ENCODE measurements at regions not wholly inside any gene's neighbourhood (a gene's known extent, or its start where the extent isn't known, plus 50 kb on each side); places are given as distances from the start of the nearest gene placed in this dataset.

DNA sequence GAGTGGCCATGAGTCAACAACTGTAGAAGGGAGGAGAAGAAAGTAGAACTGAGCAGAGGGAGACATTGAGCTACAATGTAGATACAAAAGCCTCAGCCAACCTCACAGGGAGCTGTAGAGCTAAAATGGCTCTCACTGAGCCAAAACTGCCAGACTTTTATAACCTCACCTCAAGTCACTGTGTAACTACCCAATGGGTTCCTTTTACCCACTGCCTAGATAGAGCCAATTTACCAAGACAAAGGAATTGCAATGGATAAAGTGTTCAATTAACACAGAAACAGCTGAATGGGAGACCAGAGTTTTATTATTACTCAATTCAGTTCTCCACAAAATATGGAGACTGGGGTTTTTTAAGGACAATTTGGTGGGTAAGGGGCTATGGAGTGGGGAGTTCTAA lies 938.9 kb upstream of the GRIA3 start:
- Mint-ChIP-seq H3K27ac (no peak overlapping the region), H3K4me3 (no peak overlapping the region), H3K9me3 (no peaks in the 10 kb centered on the region), H3K27me3 (ENCODE audit: insufficient read depth) (no peaks in the 10 kb centered on the region), H3K36me3 (ENCODE audit: low read depth) (no peaks in the 10 kb centered on the region), H3K4me1 (ENCODE audit: low read depth) (no peaks in the 10 kb centered on the region)
- TF ChIP-seq, protein P1, sequence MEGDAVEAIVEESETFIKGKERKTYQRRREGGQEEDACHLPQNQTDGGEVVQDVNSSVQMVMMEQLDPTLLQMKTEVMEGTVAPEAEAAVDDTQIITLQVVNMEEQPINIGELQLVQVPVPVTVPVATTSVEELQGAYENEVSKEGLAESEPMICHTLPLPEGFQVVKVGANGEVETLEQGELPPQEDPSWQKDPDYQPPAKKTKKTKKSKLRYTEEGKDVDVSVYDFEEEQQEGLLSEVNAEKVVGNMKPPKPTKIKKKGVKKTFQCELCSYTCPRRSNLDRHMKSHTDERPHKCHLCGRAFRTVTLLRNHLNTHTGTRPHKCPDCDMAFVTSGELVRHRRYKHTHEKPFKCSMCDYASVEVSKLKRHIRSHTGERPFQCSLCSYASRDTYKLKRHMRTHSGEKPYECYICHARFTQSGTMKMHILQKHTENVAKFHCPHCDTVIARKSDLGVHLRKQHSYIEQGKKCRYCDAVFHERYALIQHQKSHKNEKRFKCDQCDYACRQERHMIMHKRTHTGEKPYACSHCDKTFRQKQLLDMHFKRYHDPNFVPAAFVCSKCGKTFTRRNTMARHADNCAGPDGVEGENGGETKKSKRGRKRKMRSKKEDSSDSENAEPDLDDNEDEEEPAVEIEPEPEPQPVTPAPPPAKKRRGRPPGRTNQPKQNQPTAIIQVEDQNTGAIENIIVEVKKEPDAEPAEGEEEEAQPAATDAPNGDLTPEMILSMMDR (IDR thresholded peaks at IDR 0.05): no peak
- no peak for DNase-seq

DNA sequence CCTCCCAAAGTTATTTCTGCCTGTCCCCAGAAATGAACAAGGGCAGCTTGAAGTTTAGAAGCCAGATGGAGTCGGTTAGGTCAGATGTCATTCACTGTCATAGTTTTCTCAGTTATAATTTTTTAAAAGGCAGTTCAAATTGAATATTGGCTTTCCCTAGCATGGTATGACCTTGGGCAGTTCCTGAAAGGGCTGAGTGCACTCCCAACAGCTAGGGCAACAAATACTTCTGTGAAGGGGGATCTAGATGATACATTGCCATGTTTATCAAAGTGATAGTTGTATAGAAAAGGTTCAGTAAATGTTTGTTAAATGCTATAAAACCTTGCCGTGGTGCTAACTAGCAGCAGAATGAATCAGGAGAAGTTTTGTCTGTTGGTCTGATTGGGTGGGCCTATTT lies 938.1 kb upstream of the GRIA3 start:
- TF ChIP-seq, protein P1 (IDR thresholded peaks at IDR 0.05): no peak
- DNase-seq: no peak
- Mint-ChIP-seq H3K9me3 (no peaks in the 10 kb centered on the region), H3K4me3 (no peak overlapping the region), H3K27me3 (ENCODE audit: insufficient read depth) (no peaks in the 10 kb centered on the region), H3K27ac (no peak overlapping the region), H3K36me3 (ENCODE audit: low read depth) (no peaks in the 10 kb centered on the region), H3K4me1 (ENCODE audit: low read depth) (no peaks in the 10 kb centered on the region)

DNA sequence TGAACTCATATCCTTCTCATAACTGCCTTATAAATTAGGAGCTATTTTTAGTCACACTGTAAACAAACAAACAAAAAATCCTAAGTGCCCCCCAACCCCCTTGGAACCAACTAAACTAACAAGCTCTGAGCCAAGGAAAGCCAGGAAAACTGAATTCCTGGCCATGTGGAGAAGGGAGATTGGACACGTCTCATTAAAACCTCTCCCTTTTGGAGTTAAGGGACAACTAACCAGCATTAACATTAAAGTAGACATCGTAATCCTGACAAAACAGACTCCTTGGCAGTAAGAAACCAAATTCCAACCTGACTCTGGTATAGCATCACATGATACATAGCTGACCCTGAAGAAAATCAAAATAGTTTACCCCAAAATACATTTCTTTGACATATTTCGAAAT lies 937.1 kb upstream of the GRIA3 start:
- Mint-ChIP-seq H3K27ac (no peak overlapping the region), H3K4me1 (ENCODE audit: low read depth) (no peaks in the 10 kb centered on the region), H3K9me3 (no peaks in the 10 kb centered on the region), H3K27me3 (ENCODE audit: insufficient read depth) (no peaks in the 10 kb centered on the region), H3K4me3 (no peak overlapping the region), H3K36me3 (ENCODE audit: low read depth) (no peaks in the 10 kb centered on the region)
- TF ChIP-seq, protein P1 (IDR thresholded peaks at IDR 0.05): no peak
- no peak for DNase-seq

DNA sequence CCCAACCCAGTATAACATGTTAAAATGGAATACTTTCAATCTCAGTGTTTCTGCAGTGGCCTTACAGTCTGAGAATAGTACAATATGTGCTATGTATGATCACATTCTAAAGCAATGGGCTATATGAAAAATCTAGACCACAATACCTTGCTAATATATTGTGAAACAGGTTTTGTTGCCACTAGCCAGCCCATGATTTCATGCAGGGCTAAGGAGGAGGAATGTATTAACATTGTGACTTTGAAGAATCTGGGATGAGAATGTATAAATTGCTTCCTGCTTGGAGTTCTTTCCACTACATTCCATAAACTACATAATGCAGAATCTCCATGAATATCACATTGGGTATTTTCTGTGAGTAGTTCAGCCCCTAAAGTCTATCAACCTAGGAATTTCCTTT lies 935.4 kb upstream of the GRIA3 start:
- no peaks in the 10 kb centered on the region for H3K27me3 Mint-ChIP-seq (ENCODE audit: insufficient read depth)
- no peak for DNase-seq
- no peaks in the 10 kb centered on the region for H3K4me1 Mint-ChIP-seq (ENCODE audit: low read depth)
- H3K27ac Mint-ChIP-seq: no peak overlapping the region
- H3K4me3 Mint-ChIP-seq: no peak overlapping the region
- TF ChIP-seq, protein P1 (IDR thresholded peaks at IDR 0.05): no peak
- no peaks in the 10 kb centered on the region for H3K9me3 Mint-ChIP-seq
- no peaks in the 10 kb centered on the region for H3K36me3 Mint-ChIP-seq (ENCODE audit: low read depth)

DNA sequence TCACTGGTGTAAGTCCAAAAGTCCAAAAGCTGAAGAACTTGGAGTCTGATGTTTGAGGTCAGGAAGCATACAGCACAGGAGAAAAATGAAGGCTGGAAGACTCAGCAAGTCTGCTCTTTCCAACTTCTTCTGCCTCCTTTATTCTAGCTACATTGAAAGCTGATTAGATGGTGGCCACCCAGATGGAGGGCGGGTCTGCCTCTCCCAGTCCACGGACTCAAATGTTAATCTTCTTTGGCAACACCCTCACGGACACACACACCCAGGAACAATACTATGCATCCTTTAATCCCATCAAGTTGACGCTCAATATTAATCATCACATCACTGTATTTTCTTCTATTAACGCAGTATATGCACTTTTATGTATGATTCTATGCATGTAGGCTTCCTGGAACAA lies 931.6 kb upstream of the GRIA3 start:
- no peak overlapping the region for H3K27ac Mint-ChIP-seq
- no peaks in the 10 kb centered on the region for H3K4me1 Mint-ChIP-seq (ENCODE audit: low read depth)
- no peaks in the 10 kb centered on the region for H3K27me3 Mint-ChIP-seq (ENCODE audit: insufficient read depth)
- DNase-seq: no peak
- no peaks in the 10 kb centered on the region for H3K36me3 Mint-ChIP-seq (ENCODE audit: low read depth)
- TF ChIP-seq, protein P1 (IDR thresholded peaks at IDR 0.05): no peak
- no peaks in the 10 kb centered on the region for H3K9me3 Mint-ChIP-seq
- no peak overlapping the region for H3K4me3 Mint-ChIP-seq

DNA sequence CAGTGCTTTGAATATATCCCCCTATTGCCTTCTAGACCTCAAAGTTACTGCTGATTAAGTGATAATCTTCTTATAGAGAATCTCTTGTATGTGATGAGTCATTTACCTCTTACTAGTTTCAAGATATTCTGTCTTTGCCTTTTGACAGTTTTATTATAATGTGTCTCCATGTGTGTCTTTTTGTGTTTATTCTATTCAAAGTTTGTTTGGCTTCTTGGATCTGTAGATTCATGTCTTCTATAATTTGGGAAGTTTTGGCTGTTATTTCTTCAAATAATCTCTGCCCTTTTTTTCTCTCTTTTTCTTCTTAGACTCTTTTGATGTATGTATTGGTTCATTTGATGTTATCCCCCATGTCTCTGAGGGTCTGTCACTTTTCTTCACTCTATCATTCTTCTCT lies 915.7 kb upstream of the GRIA3 start:
- Mint-ChIP-seq H3K27me3 (ENCODE audit: insufficient read depth) (no peaks in the 10 kb centered on the region), H3K36me3 (ENCODE audit: low read depth) (peaks cover 9% of the 10 kb centered on the region; the same call in 1 of the 2 replicates), H3K27ac (no peak overlapping the region), H3K9me3 (peaks cover 10% of the 10 kb centered on the region; the same call in 1 of the 2 replicates), H3K4me1 (ENCODE audit: low read depth) (peaks cover 20% of the 10 kb centered on the region; the same call in 1 of the 2 replicates), H3K4me3 (no peak overlapping the region)
- TF ChIP-seq, protein P1 (IDR thresholded peaks at IDR 0.05): no peak
- no peak for DNase-seq
